ENCODE measurements at regions not wholly inside any gene's neighbourhood (a gene's known extent, or its start where the extent isn't known, plus 50 kb on each side); places are given as distances from the start of the nearest gene placed in this dataset.
A peak's percentile ranks its signal among the peaks of the same experiment; 100 is the strongest.

DNA sequence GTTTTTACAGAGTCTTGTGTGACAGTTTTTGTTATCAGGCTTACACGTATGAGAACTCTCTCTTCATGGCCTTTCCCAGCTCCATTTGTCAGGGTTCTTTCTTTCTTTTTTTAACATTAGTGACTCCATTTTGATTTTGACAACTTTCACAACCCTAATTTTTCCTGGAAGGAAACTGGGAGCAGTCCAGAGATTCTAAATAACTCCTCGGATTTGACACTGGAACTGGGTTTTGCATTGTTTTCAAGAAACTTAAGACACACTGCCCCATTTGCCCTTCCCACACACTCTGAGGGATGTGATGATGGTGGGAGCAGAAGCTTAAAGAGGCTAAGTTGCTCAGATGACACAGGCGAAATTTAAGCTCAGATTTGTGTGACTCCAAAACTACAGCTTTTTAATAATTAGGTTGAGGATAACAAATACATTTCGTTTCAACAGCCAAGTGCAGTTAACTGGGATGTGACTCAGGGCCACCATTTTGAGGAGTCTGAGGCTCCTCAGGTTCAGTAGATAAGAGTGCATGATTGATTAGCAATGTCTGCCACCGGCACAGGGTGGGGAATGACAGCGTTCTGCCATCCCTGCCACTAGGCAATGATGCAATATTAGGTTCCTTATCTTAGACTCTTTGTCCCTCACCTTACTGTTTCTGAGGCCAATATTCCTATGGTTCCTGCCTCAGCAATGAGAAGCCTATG, 95.1 kb upstream of the ATP1A1 start:
- peak; percentile 24 for DNase-seq (ENCODE audit: extremely low spot score)
- WGBS = 66% methylated on average over 6 of the region's 6 CpGs
- intact Hi-C loops (cut with DNase I) = no loop called here
- Histone ChIP-seq H3K36me3 (no peaks in the 10 kb centered on the region), H3K27ac (replicated peaks in 1 of 4) (no peak overlapping the region), H3K9me3 (peaks cover 0 to 7% (median 0%) of the 10 kb centered on the region in 4 donors), H3K4me3 (no peak overlapping the region), H3K27me3 (peaks cover 0 to 3% (median 0%) of the 10 kb centered on the region in 4 donors), H3K4me1 (no peaks in the 10 kb centered on the region)
- TF ChIP-seq POLR2A (IDR thresholded peaks at IDR 0.05; ENCODE audit: low read depth) (no peak), EP300 (IDR thresholded peaks at IDR 0.05) (no peak), POLR2AphosphoS5 (IDR thresholded peaks at IDR 0.05) (no peak)
- TF ChIP-seq, protein P1, sequence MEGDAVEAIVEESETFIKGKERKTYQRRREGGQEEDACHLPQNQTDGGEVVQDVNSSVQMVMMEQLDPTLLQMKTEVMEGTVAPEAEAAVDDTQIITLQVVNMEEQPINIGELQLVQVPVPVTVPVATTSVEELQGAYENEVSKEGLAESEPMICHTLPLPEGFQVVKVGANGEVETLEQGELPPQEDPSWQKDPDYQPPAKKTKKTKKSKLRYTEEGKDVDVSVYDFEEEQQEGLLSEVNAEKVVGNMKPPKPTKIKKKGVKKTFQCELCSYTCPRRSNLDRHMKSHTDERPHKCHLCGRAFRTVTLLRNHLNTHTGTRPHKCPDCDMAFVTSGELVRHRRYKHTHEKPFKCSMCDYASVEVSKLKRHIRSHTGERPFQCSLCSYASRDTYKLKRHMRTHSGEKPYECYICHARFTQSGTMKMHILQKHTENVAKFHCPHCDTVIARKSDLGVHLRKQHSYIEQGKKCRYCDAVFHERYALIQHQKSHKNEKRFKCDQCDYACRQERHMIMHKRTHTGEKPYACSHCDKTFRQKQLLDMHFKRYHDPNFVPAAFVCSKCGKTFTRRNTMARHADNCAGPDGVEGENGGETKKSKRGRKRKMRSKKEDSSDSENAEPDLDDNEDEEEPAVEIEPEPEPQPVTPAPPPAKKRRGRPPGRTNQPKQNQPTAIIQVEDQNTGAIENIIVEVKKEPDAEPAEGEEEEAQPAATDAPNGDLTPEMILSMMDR (IDR thresholded peaks at IDR 0.05) = no peak

DNA sequence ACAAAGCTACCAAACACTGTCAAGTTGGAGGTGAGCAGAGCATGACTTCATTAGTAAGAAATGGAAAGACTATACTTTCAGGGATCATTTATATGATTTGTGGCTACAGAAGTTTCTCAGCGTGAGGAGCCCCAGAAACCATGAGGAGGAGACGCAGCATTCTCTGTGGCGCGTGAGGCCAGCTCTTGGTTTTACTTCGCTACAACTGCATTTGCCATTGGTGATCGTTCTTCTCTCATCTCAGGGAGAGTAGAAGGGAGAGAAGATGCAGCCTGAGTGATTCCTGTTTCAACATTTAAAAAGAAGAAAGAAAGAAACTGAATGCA, 94.5 kb upstream of the ATP1A1 start:
- H3K9me3 ChIP-seq = peaks cover 0 to 7% (median 0%) of the 10 kb centered on the region in 4 donors
- peak; percentile 37 for DNase-seq (ENCODE audit: extremely low spot score)
- no peaks in the 10 kb centered on the region for H3K4me1 ChIP-seq
- no peak for TF ChIP-seq POLR2AphosphoS5 (IDR thresholded peaks at IDR 0.05)
- TF ChIP-seq POLR2A (IDR thresholded peaks at IDR 0.05; ENCODE audit: low read depth) = no peak
- TF ChIP-seq EP300 (IDR thresholded peaks at IDR 0.05) = no peak
- TF ChIP-seq, protein P1 (IDR thresholded peaks at IDR 0.05) = no peak
- intact Hi-C loops (cut with DNase I) = no loop called here
- H3K36me3 ChIP-seq = no peaks in the 10 kb centered on the region
- H3K27me3 ChIP-seq = peaks cover 0 to 3% (median 0%) of the 10 kb centered on the region in 4 donors
- 98% methylated on average over 6 of the region's 6 CpGs for whole genome bisulfite sequencing
- no peak overlapping the region for H3K4me3 ChIP-seq
- no peak overlapping the region for H3K27ac ChIP-seq (replicated peaks in 1 of 4)

GRCh38 chr1:116279715-116280114, 93.3 kb upstream of the ATP1A1 start:
- Histone ChIP-seq H3K27me3 (peaks cover 0 to 3% (median 0%) of the 10 kb centered on the region in 4 donors), H3K27ac (replicated peaks in 1 of 4) (no peak overlapping the region), H3K9me3 (peaks cover 0 to 7% (median 0%) of the 10 kb centered on the region in 4 donors), H3K36me3 (no peaks in the 10 kb centered on the region), H3K4me1 (no peaks in the 10 kb centered on the region), H3K4me3 (no peak overlapping the region)
- WGBS = 72% methylated on average over 3 of the region's 3 CpGs
- intact Hi-C loops (cut with DNase I) = no loop called here
- peak; percentile 7 for DNase-seq (ENCODE audit: extremely low spot score)
- TF ChIP-seq POLR2A (IDR thresholded peaks at IDR 0.05; ENCODE audit: low read depth) (no peak), EP300 (IDR thresholded peaks at IDR 0.05) (no peak), POLR2AphosphoS5 (IDR thresholded peaks at IDR 0.05) (no peak)
- TF ChIP-seq, protein P1 (IDR thresholded peaks at IDR 0.05) = no peak

GRCh38 chr1:116284819-116285390, 88.1 kb upstream of the ATP1A1 start:
- no peaks in the 10 kb centered on the region for H3K27me3 ChIP-seq
- WGBS = 90% methylated on average over 5 of the region's 5 CpGs
- DNase-seq (ENCODE audit: extremely low spot score) = peak; percentile 66
- TF ChIP-seq, protein P1 (IDR thresholded peaks at IDR 0.05) = no peak
- TF ChIP-seq EP300 (IDR thresholded peaks at IDR 0.05) (no peak), POLR2A (IDR thresholded peaks at IDR 0.05; ENCODE audit: low read depth) (no peak), POLR2AphosphoS5 (IDR thresholded peaks at IDR 0.05) (no peak)
- H3K27ac ChIP-seq (replicated peaks in 1 of 4) = no peak overlapping the region
- no peaks in the 10 kb centered on the region for H3K4me1 ChIP-seq
- peaks cover 0 to 7% (median 0%) of the 10 kb centered on the region in 4 donors for H3K9me3 ChIP-seq
- no peak overlapping the region for H3K4me3 ChIP-seq
- intact Hi-C loops (cut with DNase I) = no loop called here
- H3K36me3 ChIP-seq = no peaks in the 10 kb centered on the region
